K562 (cell line): ENCODE measurements at regions not wholly inside any gene's neighbourhood (a gene's known extent, or its start where the extent isn't known, plus 50 kb on each side); places are given as distances from the start of the nearest gene placed in this dataset.

Source experiments
- ARHGAP35 ChIP-seq: fragments of 450-650 bp; IDR thresholded peaks from 2 replicates; pipeline ENCODE4 v1.6.1; 2018; ENCODE audit not compliant: partially characterized antibody
- ARID1B ChIP-seq: fragments of 450-650 bp; IDR thresholded peaks from 2 replicates; pipeline ENCODE4 v1.6.1; 2016; ENCODE audit warnings: antibody characterized with exemption, mild to moderate bottlenecking, inconsistent platforms
- CEBPZ ChIP-seq: fragments of 150-350 bp; IDR thresholded peaks from 2 replicates; pipeline ENCODE4 v1.6.1; 2014; ENCODE audit warnings: low read depth, mild to moderate bottlenecking, low read length, borderline replicate concordance
- CHAMP1 ChIP-seq: fragments of 450-650 bp; IDR thresholded peaks from 2 replicates; pipeline ENCODE4 v1.6.1; 2016; ENCODE audit warnings: mild to moderate bottlenecking
- HDAC6 ChIP-seq: IDR thresholded peaks from 2 replicates; pipeline ENCODE4 v1.6.1; 2012; ENCODE audit warnings: low read depth, mild to moderate bottlenecking, control low read depth, inconsistent platforms, low read length, moderate library complexity
- IRF2 ChIP-seq: sonication (generic); formaldehyde crosslinking; IDR thresholded peaks from 2 replicates; pipeline ENCODE4 v1.8.1; 2022; ENCODE audit warnings: mild to moderate bottlenecking, missing genetic modification reagents
- RFX7 ChIP-seq: fragments of 250-450 bp; sonication (Bioruptor Pico); IDR thresholded peaks from 2 replicates; pipeline ENCODE4 v1.5.1; 2021; ENCODE audit warnings: mild to moderate bottlenecking
- SMARCA4 ChIP-seq: fragments of 450-650 bp; IDR thresholded peaks from 2 replicates; pipeline ENCODE4 v1.6.1; 2016
- ZBTB11 ChIP-seq, 3 experiments: fragments of 200-800 bp in 1 of 3; fragments of 250-450 bp in 1 of 3; fragments of 450-650 bp in 1 of 3; sonication (Bioruptor Pico) in 1 of 3; sonication (Bioruptor generic) in 1 of 3; formaldehyde crosslinking in 1 of 3; IDR thresholded peaks; 2 replicates each; pipeline versions ENCODE4 v1.6.1 to v1.8.0; 2016 to 2022; ENCODE audit warnings: mild to moderate bottlenecking in 2 of 3, missing genetic modification characterization in 2 of 3, missing compliant biosample characterization in 1 of 3, moderate library complexity in 1 of 3
- ZNF431 ChIP-seq: sonication (generic); formaldehyde crosslinking; IDR thresholded peaks from 2 replicates; pipeline ENCODE4 v1.8.0; 2022; ENCODE audit warnings: mild to moderate bottlenecking, missing genetic modification reagents
- ZSCAN32 ChIP-seq: fragments of 450-650 bp; formaldehyde crosslinking; IDR thresholded peaks from 2 replicates; pipeline ENCODE4 v1.4.0; 2020; ENCODE audit warnings: mild to moderate bottlenecking, moderate library complexity
- TF ChIP-seq, protein P1 (sequence below): fragments of 450-650 bp; IDR thresholded peaks from 2 replicates; pipeline ENCODE4 v1.6.1; 2016; ENCODE audit warnings: antibody characterized with exemption
- TF ChIP-seq, protein P2 (sequence below): fragments of 450-650 bp; IDR thresholded peaks from 2 replicates; pipeline ENCODE4 v1.7.1; 2018; ENCODE audit warnings: mild to moderate bottlenecking, low read depth; ENCODE audit not compliant: partially characterized antibody

GRCh38 chr13:50410921-50411746 is 395.9 kb downstream of the KCNRG start (continued):
- TF ChIP-seq, protein P1, sequence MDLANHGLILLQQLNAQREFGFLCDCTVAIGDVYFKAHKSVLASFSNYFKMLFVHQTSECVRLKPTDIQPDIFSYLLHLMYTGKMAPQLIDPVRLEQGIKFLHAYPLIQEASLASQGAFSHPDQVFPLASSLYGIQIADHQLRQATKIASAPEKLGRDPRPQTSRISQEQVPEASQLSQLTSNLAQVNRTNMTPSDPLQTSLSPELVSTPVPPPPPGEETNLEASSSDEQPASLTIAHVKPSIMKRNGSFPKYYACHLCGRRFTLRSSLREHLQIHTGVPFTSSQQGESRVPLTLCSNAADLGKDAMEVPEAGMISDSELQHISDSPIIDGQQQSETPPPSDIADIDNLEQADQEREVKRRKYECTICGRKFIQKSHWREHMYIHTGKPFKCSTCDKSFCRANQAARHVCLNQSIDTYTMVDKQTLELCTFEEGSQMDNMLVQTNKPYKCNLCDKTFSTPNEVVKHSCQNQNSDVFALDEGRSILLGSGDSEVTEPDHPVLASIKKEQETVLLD: 0 out of 2 replicates have a peak, but pooled peaks have one; percentile 51
- peak; percentile 91 for TF ChIP-seq ARID1B
- TF ChIP-seq ARHGAP35: no peak
- TF ChIP-seq CEBPZ: no peak
- peak; percentile 90 for TF ChIP-seq SMARCA4
- TF ChIP-seq ZBTB11 (CRISPR knock-in tag; IDR thresholded peaks at IDR 0.05): no peak
- no peak for TF ChIP-seq HDAC6
- TF ChIP-seq ZSCAN32: no peak
- TF ChIP-seq ZNF431 (CRISPR knock-in tag): no peak
- TF ChIP-seq IRF2: no peak
- TF ChIP-seq CHAMP1: 0 out of 2 replicates have a peak, but pooled peaks have one; percentile 28
- no peak for TF ChIP-seq RFX7 (CRISPR knock-in tag)
- TF ChIP-seq, protein P2, sequence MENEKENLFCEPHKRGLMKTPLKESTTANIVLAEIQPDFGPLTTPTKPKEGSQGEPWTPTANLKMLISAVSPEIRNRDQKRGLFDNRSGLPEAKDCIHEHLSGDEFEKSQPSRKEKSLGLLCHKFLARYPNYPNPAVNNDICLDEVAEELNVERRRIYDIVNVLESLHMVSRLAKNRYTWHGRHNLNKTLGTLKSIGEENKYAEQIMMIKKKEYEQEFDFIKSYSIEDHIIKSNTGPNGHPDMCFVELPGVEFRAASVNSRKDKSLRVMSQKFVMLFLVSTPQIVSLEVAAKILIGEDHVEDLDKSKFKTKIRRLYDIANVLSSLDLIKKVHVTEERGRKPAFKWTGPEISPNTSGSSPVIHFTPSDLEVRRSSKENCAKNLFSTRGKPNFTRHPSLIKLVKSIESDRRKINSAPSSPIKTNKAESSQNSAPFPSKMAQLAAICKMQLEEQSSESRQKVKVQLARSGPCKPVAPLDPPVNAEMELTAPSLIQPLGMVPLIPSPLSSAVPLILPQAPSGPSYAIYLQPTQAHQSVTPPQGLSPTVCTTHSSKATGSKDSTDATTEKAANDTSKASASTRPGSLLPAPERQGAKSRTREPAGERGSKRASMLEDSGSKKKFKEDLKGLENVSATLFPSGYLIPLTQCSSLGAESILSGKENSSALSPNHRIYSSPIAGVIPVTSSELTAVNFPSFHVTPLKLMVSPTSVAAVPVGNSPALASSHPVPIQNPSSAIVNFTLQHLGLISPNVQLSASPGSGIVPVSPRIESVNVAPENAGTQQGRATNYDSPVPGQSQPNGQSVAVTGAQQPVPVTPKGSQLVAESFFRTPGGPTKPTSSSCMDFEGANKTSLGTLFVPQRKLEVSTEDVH: no peak
